Upper lobe of right lung (tissue), 1 donor: ENCODE measurements at regions not wholly inside any gene's neighbourhood (a gene's known extent, or its start where the extent isn't known, plus 50 kb on each side); places are given as distances from the start of the nearest gene placed in this dataset.
"Not testable (repeated sequence)": the region's sequence is repeated elsewhere in the genome, so short reads cannot be mapped to it uniquely, and the experiment has no call there.

ENCODE experiments used
- ATAC-seq: fragments of 200-7000 bp; cut with Tn5 transposase; one replicate; pipeline ENCODE4 v1.9.1; 2020; ENCODE audit warnings: mild to moderate bottlenecking, moderate library complexity
- DNase-seq: peaks from one replicate; pipeline ENCODE4 v3.0.0-alpha.2; 2020
- H3K27ac ChIP-seq: fragments of 200-600 bp; one replicate; pipeline ENCODE4 v1.8.0; 2022
- H3K27me3 ChIP-seq: fragments of 200-600 bp; one replicate; pipeline ENCODE4 v1.8.0; 2022; ENCODE audit warnings: mild to moderate bottlenecking
- H3K36me3 ChIP-seq: fragments of 200-600 bp; one replicate; pipeline ENCODE4 v1.8.0; 2022
- H3K4me1 ChIP-seq: fragments of 200-600 bp; one replicate; pipeline ENCODE4 v1.8.0; 2022
- H3K4me3 ChIP-seq: fragments of 200-600 bp; one replicate; pipeline ENCODE4 v1.8.0; 2022; ENCODE audit warnings: mild to moderate bottlenecking
- H3K9me3 ChIP-seq: fragments of 200-600 bp; one replicate; pipeline ENCODE4 v1.8.0; 2022
- CTCF ChIP-seq: fragments of 200-600 bp; IDR thresholded peaks from one replicate; pipeline ENCODE4 v1.8.0; 2022; ENCODE audit warnings: antibody characterized with exemption
- intact Hi-C: fragments of 100-400 bp; cut with DNase I; formaldehyde crosslinking; loops from one replicate; pipeline ENCODE4 v1.11.0; 2022
- donor health status: DM: no; HTN: yes; CAD: no; lungs with severe emphysema.

GRCh38 chr4:81786766-81787165 is 315.1 kb upstream of the RASGEF1B start:
- no peaks in the 10 kb centered on the region for H3K36me3 ChIP-seq
- no peak overlapping the region for H3K4me3 ChIP-seq
- no peaks in the 10 kb centered on the region for H3K27me3 ChIP-seq
- no peaks in the 10 kb centered on the region for H3K9me3 ChIP-seq
- H3K4me1 ChIP-seq = peaks cover 10% of the 10 kb centered on the region
- intact Hi-C loops = no loop called here
- H3K27ac ChIP-seq = no peak overlapping the region
- no peak for TF ChIP-seq CTCF
- ATAC-seq (no peak), DNase-seq (no peak)

GRCh38 chr4:81786063-81786763 is 314.5 kb upstream of the RASGEF1B start:
- no peak for ATAC-seq
- DNase-seq = no peak
- Histone ChIP-seq H3K4me1 (peaks cover 10% of the 10 kb centered on the region), H3K4me3 (no peak overlapping the region), H3K9me3 (no peaks in the 10 kb centered on the region), H3K36me3 (no peaks in the 10 kb centered on the region), H3K27me3 (no peaks in the 10 kb centered on the region), H3K27ac (no peak overlapping the region)
- intact Hi-C loops = no loop called here
- TF ChIP-seq CTCF = no peak

GRCh38 chr4:81785338-81785737 is 313.6 kb upstream of the RASGEF1B start:
- no peak for TF ChIP-seq CTCF
- Histone ChIP-seq H3K4me1 (peaks cover 10% of the 10 kb centered on the region), H3K9me3 (no peaks in the 10 kb centered on the region), H3K27ac (no peak overlapping the region), H3K27me3 (no peaks in the 10 kb centered on the region), H3K36me3 (no peaks in the 10 kb centered on the region), H3K4me3 (no peak overlapping the region)
- ATAC-seq = no peak
- DNase-seq = no peak
- intact Hi-C loops = no loop called here

- no peak for ATAC-seq
- DNase-seq = no peak
- peaks cover 10% of the 10 kb centered on the region for H3K4me1 ChIP-seq
- H3K27me3 ChIP-seq = no peaks in the 10 kb centered on the region
- no peak for TF ChIP-seq CTCF
- H3K4me3 ChIP-seq = no peak overlapping the region
- intact Hi-C loops = no loop called here
- no peaks in the 10 kb centered on the region for H3K36me3 ChIP-seq
- no peaks in the 10 kb centered on the region for H3K9me3 ChIP-seq
- no peak overlapping the region for H3K27ac ChIP-seq
These were observed 311.9 kb upstream of the RASGEF1B start for GRCh38 chr4:81783558-81783957.

- no peaks in the 10 kb centered on the region for H3K36me3 ChIP-seq
- no peaks in the 10 kb centered on the region for H3K27me3 ChIP-seq
- H3K9me3 ChIP-seq = no peaks in the 10 kb centered on the region
- H3K4me1 ChIP-seq = peaks cover 10% of the 10 kb centered on the region
- H3K4me3 ChIP-seq = no peak overlapping the region
- no peak for TF ChIP-seq CTCF
- no peak for ATAC-seq
- no peak for DNase-seq
- H3K27ac ChIP-seq = no peak overlapping the region
- intact Hi-C loops = no loop called here
These were observed 310.1 kb upstream of the RASGEF1B start for GRCh38 chr4:81781799-81782198.

GRCh38 chr4:81777718-81778117 is 306.0 kb upstream of the RASGEF1B start:
- ATAC-seq, H3K27ac ChIP-seq, DNase-seq, H3K9me3 ChIP-seq, H3K4me1 ChIP-seq, H3K4me3 ChIP-seq, H3K36me3 ChIP-seq, H3K27me3 ChIP-seq, intact Hi-C loops: not testable (repeated sequence)
